Endodermal cell (in vitro differentiated cells): ENCODE measurements at regions not wholly inside any gene's neighbourhood (a gene's known extent, or its start where the extent isn't known, plus 50 kb on each side); places are given as distances from the start of the nearest gene placed in this dataset.

Experiments
- DNase-seq: peaks from one replicate; pipeline ENCODE4 v3.0.0-alpha.2; 2017
- H3K27ac ChIP-seq: 2 replicates; pipeline ENCODE4 v1.5.1; 2013; ENCODE audit warnings: mild to moderate bottlenecking, low read depth, low read length, moderate library complexity
- H3K27me3 ChIP-seq: 2 replicates; pipeline ENCODE4 v1.6.1; 2013; ENCODE audit warnings: mild to moderate bottlenecking, low read length, moderate library complexity; ENCODE audit not compliant: insufficient read depth, control insufficient read depth, poor library complexity, severe bottlenecking
- H3K36me3 ChIP-seq: 2 replicates; pipeline ENCODE4 v1.7.0; 2013; ENCODE audit warnings: mild to moderate bottlenecking, low read length, moderate library complexity; ENCODE audit not compliant: control insufficient read depth, insufficient read depth
- H3K4me1 ChIP-seq: one replicate; pipeline ENCODE4 v1.7.0; 2013; ENCODE audit warnings: low read length; ENCODE audit not compliant: control insufficient read depth, insufficient read depth
- H3K4me3 ChIP-seq: 2 replicates; pipeline ENCODE4 v1.5.1; 2013; ENCODE audit warnings: mild to moderate bottlenecking, low read length, moderate library complexity
- H3K9ac ChIP-seq: 2 replicates; pipeline ENCODE4 v1.6.1; 2013; ENCODE audit warnings: mild to moderate bottlenecking, low read length, moderate library complexity; ENCODE audit not compliant: poor library complexity, severe bottlenecking; ENCODE audit errors: extremely low read depth
- H3K9me3 ChIP-seq: 2 replicates; pipeline ENCODE4 v1.6.1; 2013; ENCODE audit warnings: mild to moderate bottlenecking, low read length, moderate library complexity; ENCODE audit not compliant: control insufficient read depth
- H3K27ac Mint-ChIP-seq: 2 replicates; pipeline ENCODE4 v1.8.0; 2020; ENCODE audit warnings: mixed read lengths
- H3K27me3 Mint-ChIP-seq: 2 replicates; pipeline ENCODE4 v1.8.0; 2021; ENCODE audit warnings: mild to moderate bottlenecking, mixed read lengths; ENCODE audit not compliant: insufficient read depth
- H3K36me3 Mint-ChIP-seq: 2 replicates; pipeline ENCODE4 v1.8.0; 2020; ENCODE audit warnings: low read depth, mixed read lengths
- H3K4me1 Mint-ChIP-seq: 2 replicates; pipeline ENCODE4 v1.8.0; 2020; ENCODE audit warnings: mixed read lengths
- H3K4me3 Mint-ChIP-seq: 2 replicates; pipeline ENCODE4 v1.8.0; 2020; ENCODE audit warnings: mild to moderate bottlenecking, moderate library complexity, mixed read lengths
- H3K9me3 Mint-ChIP-seq: 2 replicates; pipeline ENCODE4 v1.8.0; 2020; ENCODE audit warnings: mild to moderate bottlenecking, mixed read lengths
- WGBS, 2 experiments: methylation state at CpG; one replicate each; pipeline versions ENCODE4 v1.1.5 to v1.1.7; 2013; ENCODE audit warnings: missing lambda C conversion rate in 2 of 2, mixed read lengths in 1 of 2; ENCODE audit not compliant: insufficient coverage in 1 of 2, insufficient read length in 1 of 2; 5-methylcytosine and 5-hydroxymethylcytosine counted together
- TF ChIP-seq, protein P1 (sequence below): fragments of 200-600 bp; sonication (generic); conservative IDR thresholded peaks from 2 replicates; pipeline ENCODE4 v1.5.0; 2021; ENCODE audit warnings: antibody characterized with exemption, mild to moderate bottlenecking

- WGBS, 2 experiments: 40% methylated on average over 1 of the region's 1 CpG; no CpG with 5 or more reads in 1 of the 2 experiments
- Mint-ChIP-seq H3K4me3 (peak overlapping the region; percentile 11), H3K36me3 (peaks cover 19% of the 10 kb centered on the region), H3K27ac (peak overlapping the region; percentile 97), H3K9me3 (peaks cover 1% of the 10 kb centered on the region), H3K27me3 (no peaks in the 10 kb centered on the region), H3K4me1 (peaks cover 55% of the 10 kb centered on the region)
- TF ChIP-seq, protein P1, sequence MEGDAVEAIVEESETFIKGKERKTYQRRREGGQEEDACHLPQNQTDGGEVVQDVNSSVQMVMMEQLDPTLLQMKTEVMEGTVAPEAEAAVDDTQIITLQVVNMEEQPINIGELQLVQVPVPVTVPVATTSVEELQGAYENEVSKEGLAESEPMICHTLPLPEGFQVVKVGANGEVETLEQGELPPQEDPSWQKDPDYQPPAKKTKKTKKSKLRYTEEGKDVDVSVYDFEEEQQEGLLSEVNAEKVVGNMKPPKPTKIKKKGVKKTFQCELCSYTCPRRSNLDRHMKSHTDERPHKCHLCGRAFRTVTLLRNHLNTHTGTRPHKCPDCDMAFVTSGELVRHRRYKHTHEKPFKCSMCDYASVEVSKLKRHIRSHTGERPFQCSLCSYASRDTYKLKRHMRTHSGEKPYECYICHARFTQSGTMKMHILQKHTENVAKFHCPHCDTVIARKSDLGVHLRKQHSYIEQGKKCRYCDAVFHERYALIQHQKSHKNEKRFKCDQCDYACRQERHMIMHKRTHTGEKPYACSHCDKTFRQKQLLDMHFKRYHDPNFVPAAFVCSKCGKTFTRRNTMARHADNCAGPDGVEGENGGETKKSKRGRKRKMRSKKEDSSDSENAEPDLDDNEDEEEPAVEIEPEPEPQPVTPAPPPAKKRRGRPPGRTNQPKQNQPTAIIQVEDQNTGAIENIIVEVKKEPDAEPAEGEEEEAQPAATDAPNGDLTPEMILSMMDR: no peak
- Histone ChIP-seq H3K4me3 (no peak overlapping the region), H3K36me3 (peaks cover 25% of the 10 kb centered on the region), H3K27me3 (no peaks in the 10 kb centered on the region), H3K27ac (peak overlapping the region; percentile 42), H3K9me3 (peaks cover 8% of the 10 kb centered on the region), H3K9ac (peak overlapping the region; percentile 55), H3K4me1 (peaks cover 32% of the 10 kb centered on the region)
- no peak for DNase-seq
Measured at GRCh38 chr7:22937946-22938345, 76.0 kb downstream of the HYCC1 start.

DNA sequence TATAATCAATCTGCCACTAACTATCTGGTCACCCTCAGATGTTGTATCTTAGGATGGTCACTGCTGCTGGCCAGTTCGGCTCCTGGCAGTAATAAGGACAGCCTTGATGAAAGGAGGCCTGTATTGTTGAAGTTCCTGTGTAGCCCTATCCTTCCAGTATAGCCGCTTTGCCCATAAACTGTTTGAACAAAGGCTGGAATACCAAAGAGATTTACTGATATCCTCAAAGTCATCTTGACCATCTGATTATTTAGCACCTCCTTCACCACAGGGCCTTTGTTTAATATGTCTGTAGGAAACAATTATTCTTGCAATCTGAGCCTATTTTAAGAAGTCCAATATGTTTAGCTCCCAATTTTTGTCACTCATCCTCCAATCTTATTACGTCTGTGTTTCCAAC, 77.7 kb downstream of the HYCC1 start:
- Mint-ChIP-seq H3K4me1 (peaks cover 50% of the 10 kb centered on the region), H3K9me3 (peaks cover 8% of the 10 kb centered on the region), H3K27me3 (no peaks in the 10 kb centered on the region), H3K36me3 (peaks cover 19% of the 10 kb centered on the region), H3K27ac (peak overlapping the region; percentile 59), H3K4me3 (no peak overlapping the region)
- Histone ChIP-seq H3K27me3 (no peaks in the 10 kb centered on the region), H3K9me3 (peaks cover 17% of the 10 kb centered on the region), H3K4me3 (no peak overlapping the region), H3K27ac (no peak overlapping the region), H3K4me1 (peaks cover 29% of the 10 kb centered on the region), H3K36me3 (peaks cover 19% of the 10 kb centered on the region), H3K9ac (no peak overlapping the region)
- TF ChIP-seq, protein P1: no peak
- 89 to 100% methylated on average over 1 to 3 of the region's 3 CpGs for WGBS, 2 experiments
- no peak for DNase-seq

- Mint-ChIP-seq H3K27me3 (no peaks in the 10 kb centered on the region), H3K9me3 (peaks cover 14% of the 10 kb centered on the region), H3K36me3 (peaks cover 15% of the 10 kb centered on the region), H3K27ac (peak overlapping the region; percentile 84), H3K4me1 (peaks cover 50% of the 10 kb centered on the region), H3K4me3 (no peak overlapping the region)
- DNase-seq: no peak
- Histone ChIP-seq H3K36me3 (peaks cover 9% of the 10 kb centered on the region), H3K27ac (no peak overlapping the region), H3K9me3 (peaks cover 27% of the 10 kb centered on the region), H3K4me3 (no peak overlapping the region), H3K9ac (peak overlapping the region; percentile 18), H3K4me1 (peaks cover 29% of the 10 kb centered on the region), H3K27me3 (no peaks in the 10 kb centered on the region)
- 54% methylated on average over 1 of the region's 1 CpG; no CpG with 5 or more reads in 1 of the 2 experiments for WGBS, 2 experiments
- TF ChIP-seq, protein P1: no peak
Measured at GRCh38 chr7:22935269-22935668, 78.7 kb downstream of the HYCC1 start.
